Neuronal stem cell (in vitro differentiated cells): ENCODE measurements at regions not wholly inside any gene's neighbourhood (a gene's known extent, or its start where the extent isn't known, plus 50 kb on each side); places are given as distances from the start of the nearest gene placed in this dataset.
A peak's percentile ranks its signal among the peaks of the same experiment; 100 is the strongest.

ENCODE experiments used
- DNase-seq: peaks from one replicate; pipeline ENCODE4 v3.0.0-alpha.2; 2013; ENCODE audit warnings: low spot score
- H2AFZ ChIP-seq: one replicate; pipeline ENCODE4 v1.6.1; 2013; ENCODE audit warnings: mild to moderate bottlenecking, low read length, inconsistent platforms
- H2AK5ac ChIP-seq: 2 replicates; pipeline ENCODE4 v1.6.1; 2013; ENCODE audit warnings: low read depth, mild to moderate bottlenecking, inconsistent platforms, low read length, moderate library complexity, mixed read lengths
- H2BK120ac ChIP-seq: 2 replicates; pipeline ENCODE4 v1.6.1; 2013; ENCODE audit warnings: low read depth, mild to moderate bottlenecking, inconsistent platforms, low read length, moderate library complexity, mixed read lengths
- H2BK12ac ChIP-seq: one replicate; pipeline ENCODE4 v1.6.1; 2013; ENCODE audit warnings: low read length, inconsistent platforms
- H2BK15ac ChIP-seq: 2 replicates; pipeline ENCODE4 v1.6.1; 2013; ENCODE audit warnings: mild to moderate bottlenecking, low read length, inconsistent platforms, mixed read lengths
- H2BK5ac ChIP-seq: one replicate; pipeline ENCODE4 v1.6.1; 2013; ENCODE audit warnings: inconsistent platforms, mild to moderate bottlenecking, low read length, moderate library complexity
- H3K14ac ChIP-seq: one replicate; pipeline ENCODE4 v1.6.1; 2013; ENCODE audit warnings: low read length, inconsistent platforms
- H3K18ac ChIP-seq: 2 replicates; pipeline ENCODE4 v1.6.1; 2013; ENCODE audit warnings: low read length, inconsistent platforms
- H3K23ac ChIP-seq: 2 replicates; pipeline ENCODE4 v1.6.1; 2013; ENCODE audit warnings: low read depth, mild to moderate bottlenecking, mixed read lengths, low read length, inconsistent platforms; ENCODE audit not compliant: poor library complexity
- H3K27ac ChIP-seq: replicated peaks from 3 replicates; pipeline ENCODE4 v1.5.1; 2013; ENCODE audit warnings: low read length, inconsistent platforms
- H3K27me3 ChIP-seq, 3 experiments: 2 replicates each; pipeline ENCODE4 v1.6.1; 2013; ENCODE audit warnings: low read length in 3 of 3, mild to moderate bottlenecking in 2 of 3, inconsistent platforms in 1 of 3, low read depth in 1 of 3, mixed read lengths in 1 of 3, moderate library complexity in 1 of 3; ENCODE audit not compliant: control insufficient read depth in 3 of 3, insufficient read depth in 3 of 3
- H3K36me3 ChIP-seq, 2 donors: replicated peaks in 1 of 2; 2 replicates each; pipeline ENCODE4 v1.6.1; 2013; ENCODE audit warnings: low read length in 2 of 2; ENCODE audit not compliant: control insufficient read depth in 2 of 2, insufficient read depth in 2 of 2
- H3K4ac ChIP-seq: 2 replicates; pipeline ENCODE4 v1.6.1; 2013; ENCODE audit warnings: inconsistent platforms, mild to moderate bottlenecking, low read length, moderate library complexity
- H3K4me1 ChIP-seq, 2 donors: 1 replicate in 1 of 2; 2 replicates in 1 of 2; pipeline ENCODE4 v1.6.1; 2013; ENCODE audit warnings: low read length in 2 of 2, low read depth in 1 of 2; ENCODE audit not compliant: control insufficient read depth in 2 of 2, insufficient read depth in 1 of 2
- H3K4me2 ChIP-seq: one replicate; pipeline ENCODE4 v1.6.1; 2013; ENCODE audit warnings: mild to moderate bottlenecking, low read length, inconsistent platforms; ENCODE audit not compliant: insufficient read depth, poor library complexity, severe bottlenecking
- H3K4me3 ChIP-seq, 2 donors: 2 replicates each; pipeline ENCODE4 v1.5.1; 2013; ENCODE audit warnings: low read length in 2 of 2, mild to moderate bottlenecking in 2 of 2, inconsistent platforms in 1 of 2, moderate library complexity in 1 of 2
- H3K79me1 ChIP-seq: one replicate; pipeline ENCODE4 v1.6.1; 2013; ENCODE audit warnings: low read depth, mild to moderate bottlenecking, inconsistent platforms, low read length, moderate library complexity
- H3K9ac ChIP-seq: one replicate; pipeline ENCODE4 v1.6.1; 2013; ENCODE audit warnings: mild to moderate bottlenecking, low read depth, low read length, inconsistent platforms; ENCODE audit not compliant: poor library complexity
- H3K9me3 ChIP-seq, 2 donors: replicated peaks in 1 of 2; 2 replicates each; pipeline versions ENCODE3 to v1.6.1; 2013; ENCODE audit warnings: low read length in 2 of 2, mild to moderate bottlenecking in 2 of 2, inconsistent platforms in 1 of 2, low read depth in 1 of 2, mixed read lengths in 1 of 2, moderate library complexity in 1 of 2; ENCODE audit not compliant: control insufficient read depth in 2 of 2, insufficient read depth in 1 of 2
- H4K8ac ChIP-seq: one replicate; pipeline ENCODE4 v1.6.1; 2013; ENCODE audit warnings: low read depth, mild to moderate bottlenecking, inconsistent platforms, low read length, moderate library complexity
- H4K91ac ChIP-seq: one replicate; pipeline ENCODE4 v1.6.1; 2013; ENCODE audit warnings: low read length, low read depth, mild to moderate bottlenecking, inconsistent platforms; ENCODE audit not compliant: poor library complexity
- WGBS, 2 donors: extraction: QIAGEN DNeasy Blood & Tissue Kit; methylation state at CpG; one replicate each; pipeline ENCODE4 v1.1.7; 2013; ENCODE audit warnings: missing lambda C conversion rate in 2 of 2, mixed read lengths in 1 of 2; ENCODE audit not compliant: insufficient read length in 2 of 2, insufficient replicate concordance in 1 of 2; ENCODE audit errors: extremely low coverage in 2 of 2; 5-methylcytosine and 5-hydroxymethylcytosine counted together

DNA sequence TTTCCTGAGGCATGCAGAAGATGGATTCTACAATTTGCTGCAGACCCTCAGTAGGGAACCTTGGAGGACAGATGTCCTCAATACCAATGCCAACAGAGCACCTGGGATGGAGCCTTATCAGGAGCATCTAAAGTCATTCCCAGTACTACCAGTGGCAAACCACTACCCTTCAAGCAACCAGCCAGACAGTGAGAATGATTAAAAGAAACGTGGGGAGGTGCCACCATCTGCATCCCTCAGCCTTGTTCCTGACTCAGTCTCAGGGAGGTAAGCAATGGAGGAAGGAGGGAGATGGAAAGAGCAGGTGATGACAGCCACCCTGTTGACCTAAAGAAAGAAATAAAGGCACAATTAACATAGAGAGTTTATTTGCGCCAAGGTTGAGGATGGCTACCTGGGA is 175.2 kb upstream of the GRIN2B start:
- Histone ChIP-seq H3K4me1 (no peaks in the 10 kb centered on the region), H3K27me3 (peaks cover 0 to 2% (median 2%) of the 10 kb centered on the region in 3 experiments), H2BK5ac (no peak overlapping the region), H2AFZ (no peak overlapping the region), H3K27ac (no peak overlapping the region), H2BK120ac (no peak overlapping the region), H2BK15ac (no peak overlapping the region), H4K8ac (no peak overlapping the region), H3K79me1 (no peaks in the 10 kb centered on the region), H3K4me2 (no peak overlapping the region), H3K9ac (no peak overlapping the region), H3K18ac (no peak overlapping the region), H3K14ac (no peak overlapping the region), H2AK5ac (no peak overlapping the region), H3K9me3 (no peaks in the 10 kb centered on the region), H3K36me3 (no peaks in the 10 kb centered on the region), H2BK12ac (no peak overlapping the region), H3K23ac (no peak overlapping the region), H4K91ac (no peak overlapping the region), H3K4ac (no peak overlapping the region), H3K4me3 (no peak overlapping the region)
- no CpG with 5 or more reads among the region's 2 CpGs for WGBS, 2 donors
- DNase-seq = no peak

DNA sequence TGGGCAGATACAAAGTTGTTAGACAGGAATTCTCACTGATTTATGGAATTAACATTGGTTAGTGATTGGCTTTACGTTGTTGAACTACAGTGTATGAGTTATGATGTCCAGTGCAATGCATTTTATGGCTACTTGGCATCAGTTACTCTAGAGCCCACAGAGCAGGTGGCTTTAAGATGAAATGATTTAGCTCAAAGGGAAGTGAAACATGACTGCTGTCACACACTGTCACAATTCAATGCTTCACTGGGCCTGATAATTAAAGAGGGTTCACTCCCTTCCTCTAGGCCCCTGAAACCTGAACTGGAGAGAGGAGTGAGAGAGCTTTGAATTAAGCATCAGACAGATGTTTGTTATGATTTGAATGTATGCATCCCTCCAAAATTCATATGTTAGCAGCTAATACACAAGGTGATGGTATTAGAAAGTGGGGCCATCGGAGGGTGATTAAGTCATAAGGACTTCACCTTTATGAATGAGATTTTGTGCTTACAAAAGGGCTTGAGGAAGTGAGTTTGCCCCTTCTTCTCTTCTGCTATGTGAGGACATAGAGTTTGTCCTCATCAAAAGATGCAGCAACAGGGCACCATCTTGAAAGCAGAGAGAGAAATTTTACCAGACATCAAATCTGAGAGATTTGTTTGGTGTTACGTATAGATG is 175.8 kb upstream of the GRIN2B start:
- DNase-seq = no peak
- no peak overlapping the region for H2BK120ac ChIP-seq
- peaks cover 0 to 2% (median 0%) of the 10 kb centered on the region in 3 experiments for H3K27me3 ChIP-seq
- H2BK12ac ChIP-seq = no peak overlapping the region
- no peaks in the 10 kb centered on the region for H3K36me3 ChIP-seq
- WGBS, 2 donors = no CpG with 5 or more reads among the region's 3 CpGs
- H3K9me3 ChIP-seq = no peaks in the 10 kb centered on the region
- H2BK5ac ChIP-seq = no peak overlapping the region
- H3K4me2 ChIP-seq = no peak overlapping the region
- no peak overlapping the region for H3K4ac ChIP-seq
- no peak overlapping the region for H2AK5ac ChIP-seq
- H3K4me3 ChIP-seq = no peak overlapping the region
- no peak overlapping the region for H3K18ac ChIP-seq
- H3K4me1 ChIP-seq = no peaks in the 10 kb centered on the region
- H3K27ac ChIP-seq = no peak overlapping the region
- H4K8ac ChIP-seq = no peak overlapping the region
- no peak overlapping the region for H3K9ac ChIP-seq
- no peak overlapping the region for H4K91ac ChIP-seq
- no peak overlapping the region for H3K14ac ChIP-seq
- H3K79me1 ChIP-seq = no peaks in the 10 kb centered on the region
- H2AFZ ChIP-seq = no peak overlapping the region
- no peak overlapping the region for H3K23ac ChIP-seq
- no peak overlapping the region for H2BK15ac ChIP-seq

- DNase-seq = no peak
- Histone ChIP-seq H3K79me1 (no peaks in the 10 kb centered on the region), H3K36me3 (no peaks in the 10 kb centered on the region), H3K18ac (no peak overlapping the region), H3K4me3 (no peak overlapping the region), H3K14ac (no peak overlapping the region), H2AFZ (no peak overlapping the region), H4K8ac (no peak overlapping the region), H3K23ac (no peak overlapping the region), H3K27me3 (no peaks in the 10 kb centered on the region), H2BK5ac (no peak overlapping the region), H3K4ac (no peak overlapping the region), H2AK5ac (no peak overlapping the region), H2BK120ac (no peak overlapping the region), H3K4me1 (peaks cover 0 to 4% of the 10 kb centered on the region in 2 donors), H3K9me3 (no peaks in the 10 kb centered on the region), H2BK15ac (no peak overlapping the region), H3K27ac (no peak overlapping the region), H4K91ac (no peak overlapping the region), H2BK12ac (no peak overlapping the region), H3K9ac (no peak overlapping the region), H3K4me2 (no peak overlapping the region)
- no CpG with 5 or more reads among the region's 8 CpGs for WGBS, 2 donors
Measured at GRCh38 chr12:14164266-14164665, 182.9 kb upstream of the GRIN2B start.

- H2BK5ac ChIP-seq = no peak overlapping the region
- no peak overlapping the region for H2BK12ac ChIP-seq
- H3K27ac ChIP-seq = no peak overlapping the region
- H4K91ac ChIP-seq = no peak overlapping the region
- H2BK15ac ChIP-seq = no peak overlapping the region
- no peaks in the 10 kb centered on the region for H3K9me3 ChIP-seq
- H3K9ac ChIP-seq = no peak overlapping the region
- DNase-seq = peak; percentile 66
- no peak overlapping the region for H3K4me3 ChIP-seq
- H2BK120ac ChIP-seq = no peak overlapping the region
- H2AK5ac ChIP-seq = no peak overlapping the region
- H3K14ac ChIP-seq = no peak overlapping the region
- H3K27me3 ChIP-seq = no peaks in the 10 kb centered on the region
- no peaks in the 10 kb centered on the region for H3K36me3 ChIP-seq
- no peak overlapping the region for H3K23ac ChIP-seq
- H3K4me2 ChIP-seq = no peak overlapping the region
- WGBS, 2 donors = no CpG with 5 or more reads among the region's 4 CpGs
- H4K8ac ChIP-seq = no peak overlapping the region
- H3K79me1 ChIP-seq = no peaks in the 10 kb centered on the region
- H2AFZ ChIP-seq = peak overlapping the region; percentile 32
- H3K18ac ChIP-seq = no peak overlapping the region
- peaks cover 0 to 4% of the 10 kb centered on the region in 2 donors for H3K4me1 ChIP-seq
- H3K4ac ChIP-seq = no peak overlapping the region
Measured at GRCh38 chr12:14167005-14167628, 185.7 kb upstream of the GRIN2B start.
